Mesenchymal stem cell (in vitro differentiated cells and primary cell): ENCODE measurements at regions not wholly inside any gene's neighbourhood (a gene's known extent, or its start where the extent isn't known, plus 50 kb on each side); places are given as distances from the start of the nearest gene placed in this dataset.
"Not testable (repeated sequence)": the region's sequence is repeated elsewhere in the genome, so short reads cannot be mapped to it uniquely, and the experiment has no call there.

Experiments
- DNase-seq: peaks from one replicate; pipeline ENCODE4 v3.0.0-alpha.2; 2013
- H2AFZ ChIP-seq: one replicate; pipeline ENCODE4 v1.6.1; 2013; ENCODE audit warnings: low read depth, mild to moderate bottlenecking, control low read depth, inconsistent platforms, low read length, moderate library complexity
- H2AK5ac ChIP-seq: 2 replicates; pipeline ENCODE4 v1.6.1; 2013; ENCODE audit warnings: low read length, moderate library complexity, mild to moderate bottlenecking, inconsistent platforms; ENCODE audit not compliant: severe bottlenecking
- H2BK120ac ChIP-seq: one replicate; pipeline ENCODE4 v1.6.1; 2013; ENCODE audit warnings: low read depth, mild to moderate bottlenecking, inconsistent platforms, low read length, moderate library complexity
- H2BK12ac ChIP-seq, 2 experiments: one replicate each; pipeline ENCODE4 v1.6.1; 2013; ENCODE audit warnings: inconsistent platforms in 2 of 2, low read length in 2 of 2, mild to moderate bottlenecking in 2 of 2, moderate library complexity in 2 of 2, control low read depth in 1 of 2
- H2BK15ac ChIP-seq: one replicate; pipeline ENCODE4 v1.6.1; 2013; ENCODE audit warnings: mild to moderate bottlenecking, low read depth, inconsistent platforms; ENCODE audit not compliant: poor library complexity, severe bottlenecking
- H2BK5ac ChIP-seq: 2 replicates; pipeline ENCODE4 v1.6.1; 2013; ENCODE audit warnings: low read depth, mild to moderate bottlenecking, low read length, control low read depth, inconsistent platforms; ENCODE audit not compliant: poor library complexity, severe bottlenecking
- H3K14ac ChIP-seq, 2 experiments: one replicate each; pipeline ENCODE4 v1.6.1; 2013; ENCODE audit warnings: inconsistent platforms in 2 of 2, low read length in 2 of 2, control low read depth in 1 of 2, mild to moderate bottlenecking in 1 of 2, moderate library complexity in 1 of 2
- H3K18ac ChIP-seq, 2 experiments: one replicate each; pipeline ENCODE4 v1.6.1; 2013; ENCODE audit warnings: inconsistent platforms in 2 of 2, low read length in 2 of 2, control low read depth in 1 of 2, low read depth in 1 of 2, mild to moderate bottlenecking in 1 of 2
- H3K23ac ChIP-seq, 2 experiments: one replicate each; pipeline ENCODE4 v1.6.1; 2013; ENCODE audit warnings: inconsistent platforms in 2 of 2, low read length in 2 of 2, mild to moderate bottlenecking in 2 of 2, moderate library complexity in 2 of 2, control low read depth in 1 of 2
- H3K27ac ChIP-seq: 2 replicates; pipeline ENCODE4 v1.5.1; 2013; ENCODE audit warnings: mild to moderate bottlenecking, moderate library complexity, low read length, control low read depth, inconsistent platforms; ENCODE audit not compliant: poor library complexity, severe bottlenecking
- H3K27me3 ChIP-seq, 2 experiments: 2 replicates each; pipeline versions ENCODE4 v1.6.1 to v1.7.0; 2013; ENCODE audit warnings: low read length in 2 of 2, mild to moderate bottlenecking in 2 of 2, moderate library complexity in 2 of 2, control low read depth in 1 of 2, inconsistent platforms in 1 of 2; ENCODE audit not compliant: control insufficient read depth in 1 of 2, insufficient read depth in 1 of 2
- H3K36me3 ChIP-seq, 2 experiments: 2 replicates each; pipeline versions ENCODE4 v1.6.1 to v1.7.0; 2013; ENCODE audit warnings: low read length in 2 of 2, control low read depth in 1 of 2, inconsistent platforms in 1 of 2, low read depth in 1 of 2, mild to moderate bottlenecking in 1 of 2; ENCODE audit not compliant: insufficient read depth in 2 of 2, control insufficient read depth in 1 of 2
- H3K4ac ChIP-seq, 2 experiments: one replicate each; pipeline ENCODE4 v1.6.1; 2013; ENCODE audit warnings: inconsistent platforms in 2 of 2, low read length in 2 of 2, mild to moderate bottlenecking in 2 of 2, moderate library complexity in 2 of 2, control low read depth in 1 of 2, low read depth in 1 of 2
- H3K4me1 ChIP-seq: 2 replicates; pipeline ENCODE4 v1.6.1; 2013; ENCODE audit warnings: low read depth, low read length, control low read depth; ENCODE audit not compliant: control insufficient read depth, insufficient read depth
- H3K4me2 ChIP-seq: 2 replicates; pipeline ENCODE4 v1.6.1; 2013; ENCODE audit warnings: low read length, mild to moderate bottlenecking, inconsistent platforms; ENCODE audit not compliant: poor library complexity, severe bottlenecking
- H3K4me3 ChIP-seq, 2 experiments: 2 replicates each; pipeline versions ENCODE4 v1.5.1 to v1.7.0; 2013; ENCODE audit warnings: low read length in 2 of 2, mild to moderate bottlenecking in 2 of 2, control low read depth in 1 of 2, low read depth in 1 of 2; ENCODE audit not compliant: insufficient read depth in 1 of 2
- H3K79me1 ChIP-seq: replicated peaks from 2 replicates; pipeline ENCODE4 v1.6.1; 2013; ENCODE audit warnings: mild to moderate bottlenecking, control low read depth, low read length, inconsistent platforms; ENCODE audit not compliant: poor library complexity, severe bottlenecking
- H3K9ac ChIP-seq: 2 replicates; pipeline ENCODE4 v1.7.0; 2013; ENCODE audit warnings: mild to moderate bottlenecking, low read length, moderate library complexity
- H3K9me3 ChIP-seq: 2 replicates; pipeline ENCODE4 v1.7.0; 2013; ENCODE audit warnings: mild to moderate bottlenecking, low read length; ENCODE audit not compliant: control insufficient read depth
- H4K8ac ChIP-seq: one replicate; pipeline ENCODE4 v1.6.1; 2013; ENCODE audit warnings: inconsistent platforms, mild to moderate bottlenecking, low read length, moderate library complexity
- H4K91ac ChIP-seq: one replicate; pipeline ENCODE4 v1.6.1; 2013; ENCODE audit warnings: mild to moderate bottlenecking, low read length, inconsistent platforms
- WGBS: methylation state at CpG from one replicate; pipeline ENCODE4 v1.1.7; 2013; ENCODE audit warnings: mixed read lengths; 5-methylcytosine and 5-hydroxymethylcytosine counted together

DNA sequence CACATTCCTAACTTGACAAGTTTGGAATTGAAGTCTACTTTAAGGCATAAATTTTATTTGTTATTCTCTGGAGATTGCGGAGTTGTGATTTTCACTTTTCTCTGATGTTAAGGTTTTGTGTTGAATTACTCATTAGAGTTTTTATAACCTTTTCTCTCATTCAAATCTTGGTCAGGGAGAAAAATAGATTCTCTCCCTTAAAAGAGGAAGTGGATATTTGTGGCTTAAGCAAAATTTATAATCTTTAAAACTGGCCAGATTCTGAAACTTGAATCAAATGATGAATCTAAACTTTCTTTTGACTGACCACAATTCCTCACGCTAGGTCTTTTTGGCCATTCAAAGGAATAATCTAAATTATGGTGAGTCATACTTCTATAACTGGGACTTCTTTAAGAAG lies 361.4 kb downstream of the TEX13C start:
- Histone ChIP-seq H2BK15ac (no peak overlapping the region), H2AK5ac (no peak overlapping the region), H4K91ac (no peak overlapping the region), H2BK12ac (no peak overlapping the region), H3K4ac (no peak overlapping the region), H3K4me2 (no peak overlapping the region), H3K36me3 (no peaks in the 10 kb centered on the region), H3K23ac (no peak overlapping the region), H3K18ac (no peak overlapping the region), H3K27ac (no peak overlapping the region), H3K79me1 (no peaks in the 10 kb centered on the region), H2BK120ac (no peak overlapping the region), H3K14ac (no peak overlapping the region), H4K8ac (no peak overlapping the region), H2AFZ (no peak overlapping the region), H3K9me3 (no peaks in the 10 kb centered on the region), H3K4me3 (no peak overlapping the region), H2BK5ac (no peak overlapping the region), H3K27me3 (no peaks in the 10 kb centered on the region), H3K9ac (no peak overlapping the region), H3K4me1 (no peaks in the 10 kb centered on the region)
- no CpG with 5 or more reads among the region's 2 CpGs for WGBS
- no peak for DNase-seq

GRCh38 chrX:125681507-125681906 lies 361.8 kb downstream of the TEX13C start:
- Histone ChIP-seq H2BK15ac (no peak overlapping the region), H3K4me2 (no peak overlapping the region), H3K4me3 (no peak overlapping the region), H2BK5ac (no peak overlapping the region), H3K9ac (no peak overlapping the region), H3K36me3 (no peaks in the 10 kb centered on the region), H3K79me1 (no peaks in the 10 kb centered on the region), H4K8ac (no peak overlapping the region), H3K4ac (no peak overlapping the region), H3K27me3 (no peaks in the 10 kb centered on the region), H4K91ac (no peak overlapping the region), H3K18ac (no peak overlapping the region), H3K4me1 (no peaks in the 10 kb centered on the region), H2BK12ac (no peak overlapping the region), H3K14ac (no peak overlapping the region), H3K27ac (no peak overlapping the region), H3K23ac (no peak overlapping the region), H3K9me3 (no peaks in the 10 kb centered on the region), H2AK5ac (no peak overlapping the region), H2BK120ac (no peak overlapping the region), H2AFZ (no peak overlapping the region)
- no peak for DNase-seq

DNA sequence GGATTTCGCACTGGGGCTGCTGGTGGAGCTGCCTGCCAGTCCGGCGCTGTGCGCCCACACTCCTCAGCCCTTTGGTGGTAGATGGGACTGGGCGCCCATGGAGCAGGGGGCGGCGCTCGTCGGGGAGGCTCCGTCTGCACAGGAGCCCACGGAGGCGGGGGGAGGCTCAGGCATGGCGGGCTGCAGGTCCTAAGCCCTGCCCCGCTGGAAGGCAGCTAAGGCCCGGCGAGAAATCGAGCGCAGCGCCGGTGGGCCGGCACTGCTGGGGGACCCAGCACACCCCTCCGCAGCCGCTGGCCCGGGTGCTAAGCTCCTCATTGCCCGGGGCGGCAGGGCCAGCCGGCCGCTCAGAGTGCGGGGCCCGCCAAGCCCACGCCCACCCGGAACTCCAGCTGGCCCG lies 370.9 kb downstream of the TEX13C start:
- H2BK15ac ChIP-seq, H3K18ac ChIP-seq, H3K4me3 ChIP-seq, H3K9me3 ChIP-seq, H2BK12ac ChIP-seq, H2BK5ac ChIP-seq, H3K27me3 ChIP-seq, H3K14ac ChIP-seq, H3K4me1 ChIP-seq, H2AK5ac ChIP-seq, H3K79me1 ChIP-seq, H3K27ac ChIP-seq, H3K9ac ChIP-seq, DNase-seq, H2AFZ ChIP-seq, H4K91ac ChIP-seq, H3K4me2 ChIP-seq, H4K8ac ChIP-seq, H3K4ac ChIP-seq, H3K23ac ChIP-seq, H3K36me3 ChIP-seq, H2BK120ac ChIP-seq: not testable (repeated sequence)
- WGBS = 94% methylated on average over 15 of the region's 33 CpGs

- no peak overlapping the region for H4K8ac ChIP-seq
- H3K23ac ChIP-seq = no peak overlapping the region
- no peak overlapping the region for H2BK120ac ChIP-seq
- H3K79me1 ChIP-seq = no peaks in the 10 kb centered on the region
- no peak overlapping the region for H3K14ac ChIP-seq
- H2BK5ac ChIP-seq = no peak overlapping the region
- H3K27me3 ChIP-seq = no peaks in the 10 kb centered on the region
- no peak overlapping the region for H3K27ac ChIP-seq
- no peak overlapping the region for H3K4me2 ChIP-seq
- no peak overlapping the region for H3K9ac ChIP-seq
- no peaks in the 10 kb centered on the region for H3K4me1 ChIP-seq
- no peak for DNase-seq
- no peak overlapping the region for H2BK15ac ChIP-seq
- no peaks in the 10 kb centered on the region for H3K9me3 ChIP-seq
- WGBS = no CpG with 5 or more reads among the region's 1 CpG
- H3K36me3 ChIP-seq = no peaks in the 10 kb centered on the region
- H3K4ac ChIP-seq = no peak overlapping the region
- H2AFZ ChIP-seq = no peak overlapping the region
- H3K18ac ChIP-seq = no peak overlapping the region
- H2BK12ac ChIP-seq = no peak overlapping the region
- no peak overlapping the region for H2AK5ac ChIP-seq
- H3K4me3 ChIP-seq = no peak overlapping the region
- H4K91ac ChIP-seq = no peak overlapping the region
These were observed 374.5 kb downstream of the TEX13C start for GRCh38 chrX:125694171-125694570.
